ENCODE measurements at regions not wholly inside any gene's neighbourhood (a gene's known extent, or its start where the extent isn't known, plus 50 kb on each side); places are given as distances from the start of the nearest gene placed in this dataset.
"Not testable (repeated sequence)": the region's sequence is repeated elsewhere in the genome, so short reads cannot be mapped to it uniquely, and the experiment has no call there.

GRCh38 chr5:105218018-105218417 lies 1655.4 kb upstream of the NUDT12 start:
- DNase-seq: no peak

GRCh38 chr5:105213078-105213477 lies 1650.5 kb upstream of the NUDT12 start:
- DNase-seq: no peak

- no peak for DNase-seq
These were observed 1644.5 kb upstream of the NUDT12 start for GRCh38 chr5:105207066-105207465.

GRCh38 chr5:105197531-105197930 lies 1634.9 kb upstream of the NUDT12 start:
- DNase-seq: no peak

- no peak for DNase-seq
These were observed 1633.2 kb upstream of the NUDT12 start for GRCh38 chr5:105195765-105196164.

GRCh38 chr5:105172918-105173317 lies 1610.3 kb upstream of the NUDT12 start:
- no peak for DNase-seq

- no peak for DNase-seq
These were observed 1606.2 kb upstream of the NUDT12 start for GRCh38 chr5:105168806-105169205.

GRCh38 chr5:105167092-105167491 lies 1604.5 kb upstream of the NUDT12 start:
- no peak for DNase-seq

- DNase-seq: no peak
These were observed 1601.0 kb upstream of the NUDT12 start for GRCh38 chr5:105163547-105163946.

GRCh38 chr5:105162557-105162956 lies 1600.0 kb upstream of the NUDT12 start:
- DNase-seq: not testable (repeated sequence)

- no peak for DNase-seq
These were observed 1595.9 kb upstream of the NUDT12 start for GRCh38 chr5:105158526-105158925.

- no peak for DNase-seq
These were observed 1587.7 kb upstream of the NUDT12 start for GRCh38 chr5:105150323-105150722.

- no peak for DNase-seq
These were observed 1584.3 kb upstream of the NUDT12 start for GRCh38 chr5:105146867-105147266.

- DNase-seq: no peak
These were observed 1582.6 kb upstream of the NUDT12 start for GRCh38 chr5:105145152-105145551.

- no peak for DNase-seq
These were observed 1571.7 kb upstream of the NUDT12 start for GRCh38 chr5:105134328-105134727.

- DNase-seq: no peak
These were observed 1570.5 kb upstream of the NUDT12 start for GRCh38 chr5:105133087-105133486.

- no peak for DNase-seq
These were observed 1570.0 kb upstream of the NUDT12 start for GRCh38 chr5:105132581-105132980.

GRCh38 chr5:105131045-105131444 lies 1568.5 kb upstream of the NUDT12 start:
- DNase-seq: no peak

GRCh38 chr5:105101577-105101976 lies 1539.0 kb upstream of the NUDT12 start:
- DNase-seq: no peak

- DNase-seq: no peak
These were observed 1526.4 kb upstream of the NUDT12 start for GRCh38 chr5:105088961-105089360.

GRCh38 chr5:105088102-105088501 lies 1525.5 kb upstream of the NUDT12 start:
- DNase-seq: no peak

- no peak for DNase-seq
These were observed 1495.3 kb upstream of the NUDT12 start for GRCh38 chr5:105057893-105058292.

- DNase-seq: no peak
These were observed 1494.4 kb upstream of the NUDT12 start for GRCh38 chr5:105057001-105057436.

GRCh38 chr5:105054406-105054805 lies 1491.8 kb upstream of the NUDT12 start:
- no peak for DNase-seq

- DNase-seq: no peak
These were observed 1480.0 kb upstream of the NUDT12 start for GRCh38 chr5:105042623-105043022.

- not testable (repeated sequence) for DNase-seq
These were observed 1474.2 kb upstream of the NUDT12 start for GRCh38 chr5:105036814-105037213.

Data from CD4-positive, alpha-beta T cell treated with Interferon alpha-2 for 1 hour (primary cell).